Mesendoderm (in vitro differentiated cells): ENCODE measurements at regions not wholly inside any gene's neighbourhood (a gene's known extent, or its start where the extent isn't known, plus 50 kb on each side); places are given as distances from the start of the nearest gene placed in this dataset.

Source experiments
- DNase-seq: peaks from one replicate; pipeline ENCODE4 v3.0.0; 2013
- H2AK5ac ChIP-seq: 2 replicates; pipeline ENCODE4 v1.6.1; 2013; ENCODE audit warnings: low read length, inconsistent platforms
- H2BK120ac ChIP-seq: 2 replicates; pipeline ENCODE4 v1.6.1; 2013; ENCODE audit warnings: low read depth, mild to moderate bottlenecking, low read length, moderate library complexity, mixed read lengths
- H2BK15ac ChIP-seq: replicated peaks from 2 replicates; pipeline ENCODE4 v1.6.1; 2013; ENCODE audit warnings: low read depth, mild to moderate bottlenecking, moderate library complexity
- H2BK5ac ChIP-seq: 2 replicates; pipeline ENCODE4 v1.6.1; 2013; ENCODE audit warnings: low read length, inconsistent platforms
- H3K18ac ChIP-seq: 2 replicates; pipeline ENCODE4 v1.6.1; 2013; ENCODE audit warnings: mild to moderate bottlenecking, low read length, mixed read lengths
- H3K23ac ChIP-seq: one replicate; pipeline ENCODE4 v1.6.1; 2013; ENCODE audit warnings: low read length
- H3K27ac ChIP-seq: 2 replicates; pipeline ENCODE4 v1.5.1; 2013; ENCODE audit warnings: low read depth, mild to moderate bottlenecking, inconsistent platforms, low read length, moderate library complexity
- H3K27me3 ChIP-seq: 2 replicates; pipeline ENCODE4 v1.6.1; 2013; ENCODE audit warnings: low read length, control low read depth, mild to moderate bottlenecking, inconsistent platforms; ENCODE audit not compliant: insufficient read depth, poor library complexity
- H3K36me3 ChIP-seq: 2 replicates; pipeline ENCODE4 v1.6.1; 2013; ENCODE audit warnings: low read length, inconsistent platforms; ENCODE audit not compliant: control insufficient read depth, insufficient read depth
- H3K4ac ChIP-seq: one replicate; pipeline ENCODE4 v1.6.1; 2013; ENCODE audit warnings: low read depth, mild to moderate bottlenecking, low read length, moderate library complexity
- H3K4me1 ChIP-seq: 2 replicates; pipeline ENCODE4 v1.6.1; 2013; ENCODE audit warnings: low read depth, low read length, inconsistent platforms; ENCODE audit not compliant: control insufficient read depth
- H3K4me2 ChIP-seq: 2 replicates; pipeline ENCODE4 v1.6.1; 2013; ENCODE audit warnings: low read length
- H3K4me3 ChIP-seq: 2 replicates; pipeline ENCODE4 v1.5.1; 2013; ENCODE audit warnings: mild to moderate bottlenecking, low read length
- H3K56ac ChIP-seq: one replicate; pipeline ENCODE4 v1.6.1; 2013; ENCODE audit warnings: low read length
- H3K79me1 ChIP-seq: 2 replicates; pipeline ENCODE4 v1.6.1; 2013; ENCODE audit warnings: low read length, inconsistent platforms
- H3K79me2 ChIP-seq: 2 replicates; pipeline ENCODE4 v1.6.1; 2013; ENCODE audit warnings: mild to moderate bottlenecking, low read length; ENCODE audit not compliant: control insufficient read depth, insufficient read depth
- H3K9ac ChIP-seq: 2 replicates; pipeline ENCODE4 v1.6.1; 2013; ENCODE audit warnings: low read length, inconsistent platforms
- H4K5ac ChIP-seq: one replicate; pipeline ENCODE4 v1.6.1; 2013; ENCODE audit warnings: low read length
- H4K8ac ChIP-seq: one replicate; pipeline ENCODE4 v1.6.1; 2013; ENCODE audit warnings: low read depth, mild to moderate bottlenecking, control low read depth, low read length, moderate library complexity
- WGBS: extraction: QIAGEN DNeasy Blood & Tissue Kit; methylation state at CpG from one replicate; pipeline ENCODE4 v1.1.7; 2013; ENCODE audit warnings: low lambda C conversion rate, missing lambda C conversion rate; ENCODE audit not compliant: insufficient coverage; ENCODE audit errors: extremely low coverage; 5-methylcytosine and 5-hydroxymethylcytosine counted together

DNA sequence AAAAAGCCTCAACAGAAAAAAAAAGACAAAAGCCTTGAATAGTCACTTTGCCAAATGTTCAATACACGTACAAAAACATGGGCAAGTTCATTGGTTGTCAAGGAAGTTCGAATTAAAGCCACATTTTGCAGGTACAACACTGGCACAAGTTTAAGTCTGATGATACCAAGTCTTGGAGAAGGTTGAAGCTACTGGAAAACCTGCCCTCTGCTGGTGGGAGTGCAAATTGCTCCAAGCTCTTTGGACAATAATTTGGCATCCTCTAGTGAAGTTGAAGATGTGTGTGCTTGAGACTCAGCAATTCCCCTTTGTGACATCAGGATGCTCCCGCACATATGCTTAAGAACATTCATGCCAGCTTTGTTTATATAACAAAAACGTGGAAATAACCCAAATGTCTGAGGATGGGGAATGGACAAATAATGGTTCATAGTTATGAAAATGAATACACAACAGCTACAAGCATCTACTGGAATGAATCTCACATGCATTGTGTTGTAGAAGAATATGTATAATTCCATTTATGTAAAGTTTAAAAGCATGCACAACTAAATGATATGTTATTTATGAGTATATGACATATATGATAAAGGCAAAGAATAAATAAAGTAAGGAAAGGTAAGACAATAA is 120.0 kb upstream of the PLPP4 start:
- H2BK120ac ChIP-seq: no peak overlapping the region
- WGBS: no CpG with 5 or more reads among the region's 4 CpGs
- no peak overlapping the region for H2BK5ac ChIP-seq
- H2BK15ac ChIP-seq: no peak overlapping the region
- no peak overlapping the region for H3K56ac ChIP-seq
- H3K18ac ChIP-seq: no peak overlapping the region
- no peak overlapping the region for H4K8ac ChIP-seq
- H3K36me3 ChIP-seq: no peaks in the 10 kb centered on the region
- H3K23ac ChIP-seq: no peak overlapping the region
- H3K9ac ChIP-seq: no peak overlapping the region
- no peak overlapping the region for H3K4me2 ChIP-seq
- H3K79me1 ChIP-seq: no peaks in the 10 kb centered on the region
- H3K27ac ChIP-seq: no peak overlapping the region
- no peak overlapping the region for H3K4ac ChIP-seq
- H3K79me2 ChIP-seq: no peaks in the 10 kb centered on the region
- H3K27me3 ChIP-seq: no peaks in the 10 kb centered on the region
- no peak overlapping the region for H2AK5ac ChIP-seq
- DNase-seq: peak; percentile 71
- H4K5ac ChIP-seq: no peak overlapping the region
- no peaks in the 10 kb centered on the region for H3K4me1 ChIP-seq
- H3K4me3 ChIP-seq: no peak overlapping the region

DNA sequence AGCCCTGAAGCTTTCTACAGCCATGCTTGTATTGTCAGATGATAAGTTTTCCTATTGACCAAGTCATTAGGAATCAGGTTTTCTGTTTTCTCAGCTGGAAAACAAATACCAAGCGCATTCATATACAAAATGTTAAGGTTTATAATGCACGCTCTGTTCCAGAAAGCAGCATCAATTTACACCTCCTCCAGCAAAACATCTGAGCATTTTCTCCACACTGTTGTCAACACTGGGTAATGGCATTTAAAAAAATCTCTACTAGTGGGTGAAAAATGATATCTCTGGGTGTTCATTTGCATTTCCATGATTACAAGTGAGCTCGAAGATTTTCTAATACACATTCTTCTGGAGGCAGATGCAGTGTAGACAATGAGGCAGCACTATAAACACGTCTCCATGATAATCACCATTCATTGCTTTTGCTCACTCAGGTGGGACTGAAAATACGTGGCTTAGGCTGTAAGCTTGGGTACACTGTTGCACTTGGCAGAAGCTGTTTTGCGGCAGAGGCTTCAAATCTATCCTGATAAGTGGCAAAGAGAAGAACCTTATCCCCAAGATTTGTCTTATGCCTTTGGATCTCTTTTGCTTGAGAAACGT is 114.8 kb upstream of the PLPP4 start:
- no peak overlapping the region for H4K8ac ChIP-seq
- no peaks in the 10 kb centered on the region for H3K27me3 ChIP-seq
- H2BK5ac ChIP-seq: no peak overlapping the region
- no peak overlapping the region for H2BK120ac ChIP-seq
- H3K4me2 ChIP-seq: no peak overlapping the region
- H3K27ac ChIP-seq: no peak overlapping the region
- H3K9ac ChIP-seq: no peak overlapping the region
- H3K79me1 ChIP-seq: no peaks in the 10 kb centered on the region
- H3K4ac ChIP-seq: no peak overlapping the region
- WGBS: no CpG with 5 or more reads among the region's 7 CpGs
- no peak overlapping the region for H2AK5ac ChIP-seq
- no peaks in the 10 kb centered on the region for H3K79me2 ChIP-seq
- H4K5ac ChIP-seq: no peak overlapping the region
- no peak overlapping the region for H3K18ac ChIP-seq
- no peak overlapping the region for H3K4me3 ChIP-seq
- no peak overlapping the region for H2BK15ac ChIP-seq
- H3K56ac ChIP-seq: no peak overlapping the region
- H3K23ac ChIP-seq: no peak overlapping the region
- no peaks in the 10 kb centered on the region for H3K36me3 ChIP-seq
- DNase-seq: no peak
- no peaks in the 10 kb centered on the region for H3K4me1 ChIP-seq

DNA sequence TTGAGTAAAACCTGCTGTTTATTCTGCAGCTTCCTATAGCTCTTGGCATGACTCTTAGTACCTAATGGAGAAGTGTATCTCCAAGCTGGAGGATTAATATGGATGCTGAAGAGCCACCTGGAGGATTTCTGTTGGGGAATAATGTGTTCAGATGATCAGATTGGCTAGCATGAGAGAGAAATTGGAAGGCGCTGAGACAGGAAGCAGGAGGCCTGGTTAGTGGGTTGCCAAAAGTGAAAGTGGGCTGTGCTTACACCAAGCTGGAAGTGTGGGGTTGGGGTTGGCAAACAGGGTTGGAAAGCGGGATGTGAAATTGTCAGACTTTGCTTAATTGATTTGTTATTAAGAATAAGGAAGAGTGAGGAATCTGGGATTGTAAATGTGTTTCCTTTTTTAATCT is 111.8 kb upstream of the PLPP4 start:
- no peak overlapping the region for H2BK120ac ChIP-seq
- no peak overlapping the region for H3K56ac ChIP-seq
- 100% methylated on average over 1 of the region's 2 CpGs for WGBS
- H3K18ac ChIP-seq: no peak overlapping the region
- H3K9ac ChIP-seq: no peak overlapping the region
- H3K27ac ChIP-seq: no peak overlapping the region
- H2BK5ac ChIP-seq: no peak overlapping the region
- H3K23ac ChIP-seq: no peak overlapping the region
- H3K4me1 ChIP-seq: no peaks in the 10 kb centered on the region
- H2AK5ac ChIP-seq: no peak overlapping the region
- H3K27me3 ChIP-seq: no peaks in the 10 kb centered on the region
- no peak overlapping the region for H2BK15ac ChIP-seq
- no peaks in the 10 kb centered on the region for H3K79me2 ChIP-seq
- no peaks in the 10 kb centered on the region for H3K36me3 ChIP-seq
- H3K4me3 ChIP-seq: no peak overlapping the region
- H3K4me2 ChIP-seq: no peak overlapping the region
- DNase-seq: no peak
- no peak overlapping the region for H4K8ac ChIP-seq
- no peak overlapping the region for H4K5ac ChIP-seq
- no peak overlapping the region for H3K4ac ChIP-seq
- no peaks in the 10 kb centered on the region for H3K79me1 ChIP-seq

GRCh38 chr10:120347644-120348043 is 109.4 kb upstream of the PLPP4 start:
- H3K79me1 ChIP-seq: no peaks in the 10 kb centered on the region
- H3K4me1 ChIP-seq: no peaks in the 10 kb centered on the region
- WGBS: no CpG with 5 or more reads among the region's 3 CpGs
- H3K4ac ChIP-seq: no peak overlapping the region
- no peak overlapping the region for H3K4me2 ChIP-seq
- H4K8ac ChIP-seq: no peak overlapping the region
- no peak overlapping the region for H2BK5ac ChIP-seq
- H3K23ac ChIP-seq: no peak overlapping the region
- no peak overlapping the region for H2AK5ac ChIP-seq
- H3K27ac ChIP-seq: no peak overlapping the region
- no peaks in the 10 kb centered on the region for H3K79me2 ChIP-seq
- no peak overlapping the region for H2BK120ac ChIP-seq
- no peaks in the 10 kb centered on the region for H3K36me3 ChIP-seq
- no peak overlapping the region for H3K56ac ChIP-seq
- no peak for DNase-seq
- H4K5ac ChIP-seq: no peak overlapping the region
- no peak overlapping the region for H3K4me3 ChIP-seq
- H3K9ac ChIP-seq: no peak overlapping the region
- H2BK15ac ChIP-seq: no peak overlapping the region
- no peak overlapping the region for H3K18ac ChIP-seq
- H3K27me3 ChIP-seq: no peaks in the 10 kb centered on the region

GRCh38 chr10:120349069-120349468 is 108.0 kb upstream of the PLPP4 start:
- Histone ChIP-seq H2AK5ac (no peak overlapping the region), H4K8ac (no peak overlapping the region), H3K4ac (no peak overlapping the region), H3K56ac (no peak overlapping the region), H3K27me3 (no peaks in the 10 kb centered on the region), H2BK120ac (no peak overlapping the region), H3K9ac (no peak overlapping the region), H3K27ac (no peak overlapping the region), H4K5ac (no peak overlapping the region), H2BK5ac (no peak overlapping the region), H3K4me1 (no peaks in the 10 kb centered on the region), H3K18ac (no peak overlapping the region), H3K79me1 (no peaks in the 10 kb centered on the region), H3K4me3 (no peak overlapping the region), H3K79me2 (no peaks in the 10 kb centered on the region), H3K23ac (no peak overlapping the region), H3K4me2 (no peak overlapping the region), H2BK15ac (no peak overlapping the region), H3K36me3 (no peaks in the 10 kb centered on the region)
- no CpG with 5 or more reads among the region's 3 CpGs for WGBS
- DNase-seq: no peak

DNA sequence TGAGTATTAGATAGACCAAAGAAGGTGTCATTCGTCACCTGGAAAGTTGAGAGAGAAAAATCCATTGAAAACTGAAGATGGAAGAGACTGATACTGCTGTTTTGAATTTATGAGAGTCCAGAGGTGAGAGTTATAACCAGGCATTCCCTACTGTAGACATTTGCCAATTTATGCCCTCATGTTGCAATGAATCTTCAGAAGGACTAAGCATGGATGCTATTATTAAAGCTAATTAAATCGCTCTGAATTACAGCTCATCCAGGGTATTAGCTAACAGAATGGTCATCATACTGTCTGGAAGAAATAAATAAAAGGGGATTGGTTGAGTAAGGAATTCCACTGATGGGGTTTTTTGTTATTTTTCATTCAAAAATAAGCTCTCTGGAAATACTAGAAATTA is 101.6 kb upstream of the PLPP4 start:
- H3K79me2 ChIP-seq: no peaks in the 10 kb centered on the region
- no peak overlapping the region for H2AK5ac ChIP-seq
- no peaks in the 10 kb centered on the region for H3K36me3 ChIP-seq
- H2BK5ac ChIP-seq: no peak overlapping the region
- H3K18ac ChIP-seq: no peak overlapping the region
- no peak overlapping the region for H3K4me3 ChIP-seq
- H3K4me1 ChIP-seq: no peaks in the 10 kb centered on the region
- DNase-seq: no peak
- H3K27ac ChIP-seq: no peak overlapping the region
- WGBS: no CpG with 5 or more reads among the region's 2 CpGs
- H2BK15ac ChIP-seq: no peak overlapping the region
- no peaks in the 10 kb centered on the region for H3K27me3 ChIP-seq
- H3K4me2 ChIP-seq: no peak overlapping the region
- no peak overlapping the region for H2BK120ac ChIP-seq
- H4K8ac ChIP-seq: no peak overlapping the region
- H3K79me1 ChIP-seq: no peaks in the 10 kb centered on the region
- H3K4ac ChIP-seq: no peak overlapping the region
- no peak overlapping the region for H3K23ac ChIP-seq
- no peak overlapping the region for H3K56ac ChIP-seq
- H4K5ac ChIP-seq: no peak overlapping the region
- no peak overlapping the region for H3K9ac ChIP-seq
